Middle frontal gyrus (tissue), 1 donor: ENCODE measurements at regions not wholly inside any gene's neighbourhood (a gene's known extent, or its start where the extent isn't known, plus 50 kb on each side); places are given as distances from the start of the nearest gene placed in this dataset.
"Not testable (repeated sequence)": the region's sequence is repeated elsewhere in the genome, so short reads cannot be mapped to it uniquely, and the experiment has no call there.

Experiments
- DNase-seq: peaks from one replicate; pipeline ENCODE4 v3.0.0-alpha.2; 2015; ENCODE audit warnings: low spot score; ENCODE audit errors: extremely low spot score

GRCh38 chr6:157727629-157728182 lies 95.3 kb upstream of the SNX9 start:
- DNase-seq, result no peak

- DNase-seq, result no peak
Observed at GRCh38 chr6:157728183-157728881, 94.7 kb upstream of the SNX9 start.

- DNase-seq, result no peak
Observed at GRCh38 chr6:157731221-157731620, 91.8 kb upstream of the SNX9 start.

- DNase-seq, result no peak
Observed at GRCh38 chr6:157732007-157732406, 91.0 kb upstream of the SNX9 start.

GRCh38 chr6:157732416-157733161 lies 90.5 kb upstream of the SNX9 start:
- no peak for DNase-seq

GRCh38 chr6:157736555-157736954 lies 86.5 kb upstream of the SNX9 start:
- not testable (repeated sequence) for DNase-seq

GRCh38 chr6:157741321-157741947 lies 81.6 kb upstream of the SNX9 start:
- no peak for DNase-seq

GRCh38 chr6:157741948-157742556 lies 81.0 kb upstream of the SNX9 start:
- DNase-seq, result no peak

GRCh38 chr6:157744102-157744601 lies 78.9 kb upstream of the SNX9 start:
- DNase-seq, result no peak

GRCh38 chr6:157746897-157747296 lies 76.1 kb upstream of the SNX9 start:
- no peak for DNase-seq

- DNase-seq, result no peak
Observed at GRCh38 chr6:157747370-157747769, 75.7 kb upstream of the SNX9 start.

GRCh38 chr6:157748839-157749571 lies 74.0 kb upstream of the SNX9 start:
- no peak for DNase-seq

GRCh38 chr6:157750973-157751372 lies 72.1 kb upstream of the SNX9 start:
- not testable (repeated sequence) for DNase-seq

GRCh38 chr6:157751547-157752200 lies 71.4 kb upstream of the SNX9 start:
- DNase-seq, result no peak

GRCh38 chr6:157752879-157753278 lies 70.2 kb upstream of the SNX9 start:
- DNase-seq, result not testable (repeated sequence)

- no peak for DNase-seq
Observed at GRCh38 chr6:157753291-157753690, 69.8 kb upstream of the SNX9 start.

GRCh38 chr6:157753801-157754200 lies 69.2 kb upstream of the SNX9 start:
- DNase-seq, result not testable (repeated sequence)

GRCh38 chr6:157754351-157754750 lies 68.7 kb upstream of the SNX9 start:
- DNase-seq, result no peak

- DNase-seq, result no peak
Observed at GRCh38 chr6:157755032-157755745, 67.9 kb upstream of the SNX9 start.
